ENCODE measurements at regions not wholly inside any gene's neighbourhood (a gene's known extent, or its start where the extent isn't known, plus 50 kb on each side); places are given as distances from the start of the nearest gene placed in this dataset.

- H3K36me3 ChIP-seq (ENCODE audit: control insufficient read depth in 1 of 2, insufficient read depth in 2 of 2, low read length in 2 of 2): no peaks in the 10 kb centered on the region
- no peaks in the 10 kb centered on the region for H4K20me1 ChIP-seq (ENCODE audit: insufficient read depth)
- ChIA-PET POLR2A (no interaction called here), RAD21 (ENCODE audit: low non-redundant PET in 1 of 2, low total read pairs in 2 of 2, uncharacterized antibody in 2 of 2, unreplicated experiment in 2 of 2) (interaction anchor here in 1 of 2 experiments (0.5 kb wide), 1 partner anchor 290 kb away, joined by 3 read pairs; no protein-coding TSS in a partner anchor), CTCF (no interaction called here)
- H3K27ac ChIP-seq (ENCODE audit: low read depth, low read length): no peak overlapping the region
- 0 out of 2 replicates have a peak overlapping the region, but pooled peaks have one; percentile 15 for H3K4me2 ChIP-seq (ENCODE audit: low read length)
- no peaks in the 10 kb centered on the region for H3K27me3 ChIP-seq (ENCODE audit: insufficient read depth, low read length)
- no peak overlapping the region for H2AFZ ChIP-seq (ENCODE audit: low read depth, low read length, poor library complexity, severe bottlenecking)
- H3K79me2 ChIP-seq (ENCODE audit: insufficient read depth, low read length): no peaks in the 10 kb centered on the region
- 0 out of 2 replicates have a peak, but pooled peaks have one; percentile 19 for TF ChIP-seq FOSL1 (IDR thresholded peaks at IDR 0.05; ENCODE audit: low read depth)
- TF ChIP-seq SIN3A (IDR thresholded peaks at IDR 0.05; ENCODE audit: low read depth): no peak
- TF ChIP-seq ZBTB33 (IDR thresholded peaks at IDR 0.05; ENCODE audit: extremely low read depth, insufficient replicate concordance, low read length): no peak
- TF ChIP-seq CBX3 (IDR thresholded peaks at IDR 0.05; ENCODE audit: low read depth): no peak
- TF ChIP-seq CTCF (IDR thresholded peaks at IDR 0.05 in 2 of 3, conservative IDR thresholded peaks at IDR 0.05 in 1 of 3; ENCODE audit: borderline replicate concordance in 1 of 3, insufficient read depth in 1 of 3, low read depth in 2 of 3, low read length in 2 of 3): no peak
- TF ChIP-seq JUND (IDR thresholded peaks at IDR 0.05): 0 out of 2 replicates have a peak, but pooled peaks have one; percentile 17
- TF ChIP-seq TCF7L2 (IDR thresholded peaks at IDR 0.05; ENCODE audit: borderline replicate concordance, extremely low read depth, insufficient read depth, insufficient read length): peak; percentile 19
- TF ChIP-seq ZFX (IDR thresholded peaks at IDR 0.05): peak; percentile 27; the same call in 1 of the 2 replicates
- no peak for TF ChIP-seq CEBPB (IDR thresholded peaks at IDR 0.05; ENCODE audit: low read depth)
- no peak for TF ChIP-seq EZH2 (IDR thresholded peaks at IDR 0.05)
- no peak for TF ChIP-seq RAD21 (IDR thresholded peaks at IDR 0.05; ENCODE audit: low read depth)
- TF ChIP-seq, protein P1, sequence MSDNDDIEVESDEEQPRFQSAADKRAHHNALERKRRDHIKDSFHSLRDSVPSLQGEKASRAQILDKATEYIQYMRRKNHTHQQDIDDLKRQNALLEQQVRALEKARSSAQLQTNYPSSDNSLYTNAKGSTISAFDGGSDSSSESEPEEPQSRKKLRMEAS (IDR thresholded peaks at IDR 0.05): no peak
- no peak for ATAC-seq
- H3K9ac ChIP-seq (ENCODE audit: low read length): no peak overlapping the region
- H3K9me3 ChIP-seq (ENCODE audit: control insufficient read depth in 1 of 2, insufficient read depth in 1 of 2, low read depth in 1 of 2, low read length in 2 of 2): no peaks in the 10 kb centered on the region
- no peak overlapping the region for H3K4me3 ChIP-seq (replicated peaks in 1 of 2; ENCODE audit: low read depth in 1 of 2, low read length in 2 of 2)
- H3K4me1 ChIP-seq (ENCODE audit: control insufficient read depth in 1 of 2, insufficient read depth in 2 of 2, low read length in 2 of 2): peaks cover 0 to 12% of the 10 kb centered on the region in 2 experiments; a peak in 1 of 4 replicates
- no peak for DNase-seq (ENCODE audit: low read depth, low spot score)
- BruUV-seq (replicated peaks): no TSS peak
- no peaks in the 10 kb centered on the region for H3K9me2 ChIP-seq (ENCODE audit: insufficient read depth)
- intact Hi-C loops (cut with micrococcal nuclease): no loop called here
Observed at GRCh38 chr13:79936368-79937136, 404.4 kb downstream of the SPRY2 start.
